H9 (cell line): ENCODE measurements at regions not wholly inside any gene's neighbourhood (a gene's known extent, or its start where the extent isn't known, plus 50 kb on each side); places are given as distances from the start of the nearest gene placed in this dataset.

Experiments used
- DNase-seq: peaks from one replicate; pipeline ENCODE4 v3.0.0-alpha.2; 2017
- H2AFZ ChIP-seq: one replicate; pipeline ENCODE4 v1.6.1; 2013; ENCODE audit warnings: mild to moderate bottlenecking, low read length, control low read depth, moderate library complexity
- H2AK5ac ChIP-seq: 2 replicates; pipeline ENCODE4 v1.6.1; 2013; ENCODE audit warnings: low read length, control low read depth, mixed read lengths; ENCODE audit not compliant: insufficient read length
- H2BK120ac ChIP-seq: one replicate; pipeline ENCODE4 v1.6.1; 2013; ENCODE audit warnings: low read depth, mild to moderate bottlenecking, low read length, control low read depth, inconsistent platforms; ENCODE audit not compliant: poor library complexity, severe bottlenecking
- H2BK12ac ChIP-seq: 2 replicates; pipeline ENCODE4 v1.6.1; 2013; ENCODE audit warnings: low read length, control low read depth, mixed read lengths, low read depth; ENCODE audit not compliant: insufficient read length
- H2BK15ac ChIP-seq: 2 replicates; pipeline ENCODE4 v1.6.1; 2013; ENCODE audit warnings: low read depth, low read length, control low read depth
- H2BK20ac ChIP-seq: one replicate; pipeline ENCODE4 v1.6.1; 2013; ENCODE audit warnings: low read depth, mild to moderate bottlenecking, low read length, control low read depth, inconsistent platforms; ENCODE audit not compliant: poor library complexity, severe bottlenecking
- H2BK5ac ChIP-seq: 2 replicates; pipeline ENCODE4 v1.6.1; 2013; ENCODE audit warnings: low read length, control low read depth, mixed read lengths; ENCODE audit not compliant: insufficient read length
- H3K14ac ChIP-seq: 2 replicates; pipeline ENCODE4 v1.6.1; 2013; ENCODE audit warnings: low read length, control low read depth; ENCODE audit not compliant: insufficient read depth
- H3K18ac ChIP-seq: 2 replicates; pipeline ENCODE4 v1.6.1; 2013; ENCODE audit warnings: low read depth, mild to moderate bottlenecking, mixed read lengths, low read length, control low read depth; ENCODE audit not compliant: insufficient read length
- H3K23ac ChIP-seq: 2 replicates; pipeline ENCODE4 v1.6.1; 2013; ENCODE audit warnings: low read length, control low read depth, mixed read lengths, low read depth; ENCODE audit not compliant: insufficient read length
- H3K23me2 ChIP-seq: 2 replicates; pipeline ENCODE4 v1.6.1; 2013; ENCODE audit warnings: low read depth, mild to moderate bottlenecking, mixed read lengths, low read length, control low read depth; ENCODE audit not compliant: insufficient read length, poor library complexity, severe bottlenecking
- H3K27ac ChIP-seq: 2 replicates; pipeline ENCODE4 v1.5.1; 2013; ENCODE audit warnings: low read length, control low read depth, mixed read lengths, low read depth; ENCODE audit not compliant: insufficient read length
- H3K27me3 ChIP-seq: 2 replicates; pipeline ENCODE4 v1.6.1; 2013; ENCODE audit warnings: low read length, control low read depth, inconsistent platforms; ENCODE audit not compliant: insufficient read depth
- H3K4ac ChIP-seq: 2 replicates; pipeline ENCODE4 v1.6.1; 2013; ENCODE audit warnings: low read depth, mild to moderate bottlenecking, control low read depth, inconsistent platforms, low read length, moderate library complexity
- H3K4me1 ChIP-seq: 2 replicates; pipeline ENCODE4 v1.6.1; 2013; ENCODE audit warnings: low read length, control low read depth, inconsistent platforms; ENCODE audit not compliant: insufficient read depth
- H3K4me2 ChIP-seq: 2 replicates; pipeline ENCODE4 v1.6.1; 2013; ENCODE audit warnings: low read length, control low read depth, mixed read lengths; ENCODE audit not compliant: insufficient read length, insufficient read depth
- H3K56ac ChIP-seq: 2 replicates; pipeline ENCODE4 v1.6.1; 2013; ENCODE audit warnings: low read depth, mild to moderate bottlenecking, mixed read lengths, low read length, control low read depth; ENCODE audit not compliant: insufficient read length
- H3K79me1 ChIP-seq: 2 replicates; pipeline ENCODE4 v1.6.1; 2013; ENCODE audit warnings: low read depth, mild to moderate bottlenecking, moderate library complexity, low read length, control low read depth, inconsistent platforms; ENCODE audit not compliant: insufficient read depth, poor library complexity, severe bottlenecking
- H3K79me2 ChIP-seq: 2 replicates; pipeline ENCODE4 v1.6.1; 2013; ENCODE audit warnings: low read length, control low read depth, inconsistent platforms; ENCODE audit not compliant: insufficient read depth
- H3K9ac ChIP-seq: 2 replicates; pipeline ENCODE4 v1.6.1; 2013; ENCODE audit warnings: low read length, control low read depth, mixed read lengths; ENCODE audit not compliant: insufficient read length; ENCODE audit errors: extremely low read depth
- H3K9me3 ChIP-seq: one replicate; pipeline ENCODE4 v1.6.1; 2013; ENCODE audit warnings: low read depth, low read length, inconsistent platforms; ENCODE audit not compliant: control insufficient read depth
- H3T11ph ChIP-seq: one replicate; pipeline ENCODE4 v1.6.1; 2013; ENCODE audit warnings: mild to moderate bottlenecking, low read length, control low read depth, inconsistent platforms
- H4K20me1 ChIP-seq: one replicate; pipeline ENCODE4 v1.6.1; 2013; ENCODE audit not compliant: control insufficient read depth, insufficient read length, insufficient read depth
- H4K5ac ChIP-seq: 2 replicates; pipeline ENCODE4 v1.6.1; 2013; ENCODE audit warnings: low read depth, mild to moderate bottlenecking, mixed read lengths, low read length, control low read depth; ENCODE audit not compliant: insufficient read length
- H4K8ac ChIP-seq: replicated peaks from 2 replicates; pipeline ENCODE4 v1.6.1; 2013; ENCODE audit warnings: low read length, control low read depth, mixed read lengths, low read depth; ENCODE audit not compliant: insufficient read length
- H4K91ac ChIP-seq: 2 replicates; pipeline ENCODE4 v1.6.1; 2013; ENCODE audit warnings: low read depth, mild to moderate bottlenecking, moderate library complexity, mixed read lengths, low read length, control low read depth; ENCODE audit not compliant: insufficient read length
- H3K27ac Mint-ChIP-seq, 3 experiments: 2 replicates in 2 of 3; 3 replicates in 1 of 3; pipeline ENCODE4 v1.8.0; 2020 to 2021; ENCODE audit warnings: mixed read lengths in 3 of 3, mild to moderate bottlenecking in 1 of 3, moderate library complexity in 1 of 3
- H3K27me3 Mint-ChIP-seq: 2 replicates; pipeline ENCODE4 v1.8.0; 2021; ENCODE audit warnings: low read depth, mild to moderate bottlenecking, moderate library complexity, mixed read lengths
- H3K36me3 Mint-ChIP-seq, 3 experiments: 2 replicates in 2 of 3; 3 replicates in 1 of 3; pipeline ENCODE4 v1.8.0; 2020 to 2021; ENCODE audit warnings: low read depth in 3 of 3, mixed read lengths in 3 of 3; ENCODE audit not compliant: insufficient read depth in 1 of 3
- H3K4me1 Mint-ChIP-seq, 2 experiments: 2 replicates each; pipeline ENCODE4 v1.8.0; 2020; ENCODE audit warnings: mixed read lengths in 2 of 2
- H3K4me3 Mint-ChIP-seq, 2 experiments: 2 replicates in 1 of 2; 3 replicates in 1 of 2; pipeline ENCODE4 v1.8.0; 2020 to 2021; ENCODE audit warnings: mild to moderate bottlenecking in 2 of 2, mixed read lengths in 2 of 2, moderate library complexity in 1 of 2
- H3K9me3 Mint-ChIP-seq, 2 experiments: 2 replicates in 1 of 2; 3 replicates in 1 of 2; pipeline ENCODE4 v1.8.0; 2020; ENCODE audit warnings: mild to moderate bottlenecking in 2 of 2, mixed read lengths in 2 of 2, moderate library complexity in 1 of 2
- CTCF ChIP-seq: fragments of 200-600 bp; sonication (generic); conservative IDR thresholded peaks from 3 replicates; pipeline ENCODE4 v1.8.0; 2021; ENCODE audit warnings: antibody characterized with exemption, mild to moderate bottlenecking
- whole genome bisulfite sequencing: extraction: QIAGEN DNeasy Blood & Tissue Kit; methylation state at CpG from one replicate; pipeline ENCODE4 v1.1.7; 2013; ENCODE audit warnings: missing lambda C conversion rate, low lambda C conversion rate, mixed read lengths; ENCODE audit not compliant: insufficient read length; ENCODE audit errors: extremely low coverage; 5-methylcytosine and 5-hydroxymethylcytosine counted together

GRCh38 chrX:23062359-23062758 is 62.6 kb downstream of the DDX53 start:
- H3K27me3 Mint-ChIP-seq = no peaks in the 10 kb centered on the region

More at GRCh38 chrX:23062359-23062758, 62.6 kb downstream of the DDX53 start:
- no peak for DNase-seq
- Histone ChIP-seq H3K56ac (no peak overlapping the region), H3K79me2 (no peaks in the 10 kb centered on the region), H3K4me1 (0 out of 2 replicates have a peak, but pooled peaks cover 2% of the 10 kb centered on the region), H3K9me3 (no peaks in the 10 kb centered on the region), H4K91ac (no peak overlapping the region), H2BK12ac (no peak overlapping the region), H4K8ac (no peak overlapping the region), H2BK120ac (no peak overlapping the region), H3K18ac (no peak overlapping the region), H3K4ac (no peak overlapping the region), H3K4me2 (no peak overlapping the region), H2BK20ac (no peak overlapping the region), H3K23me2 (no peaks in the 10 kb centered on the region), H3K27ac (no peak overlapping the region), H3T11ph (no peak overlapping the region), H2AK5ac (no peak overlapping the region), H2BK15ac (no peak overlapping the region), H3K79me1 (no peaks in the 10 kb centered on the region), H4K5ac (no peak overlapping the region), H2AFZ (no peak overlapping the region), H3K9ac (no peak overlapping the region), H3K23ac (no peak overlapping the region), H3K14ac (no peak overlapping the region), H2BK5ac (no peak overlapping the region), H3K27me3 (no peaks in the 10 kb centered on the region), H4K20me1 (no peaks in the 10 kb centered on the region)
- Mint-ChIP-seq H3K9me3 (peaks cover 14 to 37% of the 10 kb centered on the region in 2 experiments; a peak in 4 of 5 replicates), H3K4me1 (peaks cover 3 to 8% of the 10 kb centered on the region in 2 experiments; a peak in 3 of 4 replicates), H3K4me3 (no peak overlapping the region), H3K27ac (no peak overlapping the region), H3K36me3 (no peaks in the 10 kb centered on the region)
- WGBS = no CpG with 5 or more reads among the region's 3 CpGs
- TF ChIP-seq CTCF = no peak
